ENCODE measurements at regions not wholly inside any gene's neighbourhood (a gene's known extent, or its start where the extent isn't known, plus 50 kb on each side); places are given as distances from the start of the nearest gene placed in this dataset.

DNA sequence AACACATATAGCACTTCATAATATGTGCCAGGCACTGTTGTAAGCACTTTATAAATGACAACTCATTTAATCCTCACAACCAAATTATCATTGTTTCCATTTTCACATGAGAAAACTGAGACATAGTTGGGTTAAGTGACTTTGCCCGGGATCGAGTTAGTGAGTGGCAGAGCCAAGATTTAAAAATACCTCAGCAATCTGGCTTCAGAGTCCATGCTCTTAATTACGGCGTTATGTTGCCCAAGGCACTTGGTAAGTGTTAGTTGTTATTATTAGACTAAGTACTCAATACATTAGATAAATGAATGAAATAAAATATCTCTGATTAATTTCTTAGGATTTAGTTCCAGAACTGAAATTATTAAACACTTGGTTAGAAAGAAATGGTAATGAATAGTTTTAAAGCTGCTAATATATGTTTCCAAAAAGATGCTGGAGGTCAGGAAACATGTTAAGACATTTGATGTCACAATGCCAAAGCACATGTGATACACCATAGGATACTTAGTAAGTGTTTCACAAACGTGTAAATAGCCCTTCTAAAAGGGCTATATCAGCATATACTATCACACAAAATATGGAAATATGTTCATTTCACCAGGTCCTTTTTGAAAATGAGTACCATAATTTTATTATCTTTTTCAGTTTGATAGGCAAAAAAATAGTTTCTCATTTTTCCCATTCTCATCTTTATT is 301.9 kb downstream of the GPAT3 start:
- no peak for DNase-seq

- DNase-seq = no peak
Measured at GRCh38 chr4:83833920-83834319, 298.0 kb downstream of the GPAT3 start.

GRCh38 chr4:83832110-83832825 is 296.4 kb downstream of the GPAT3 start:
- no peak for DNase-seq

GRCh38 chr4:83831588-83831987 is 295.7 kb downstream of the GPAT3 start:
- no peak for DNase-seq

DNA sequence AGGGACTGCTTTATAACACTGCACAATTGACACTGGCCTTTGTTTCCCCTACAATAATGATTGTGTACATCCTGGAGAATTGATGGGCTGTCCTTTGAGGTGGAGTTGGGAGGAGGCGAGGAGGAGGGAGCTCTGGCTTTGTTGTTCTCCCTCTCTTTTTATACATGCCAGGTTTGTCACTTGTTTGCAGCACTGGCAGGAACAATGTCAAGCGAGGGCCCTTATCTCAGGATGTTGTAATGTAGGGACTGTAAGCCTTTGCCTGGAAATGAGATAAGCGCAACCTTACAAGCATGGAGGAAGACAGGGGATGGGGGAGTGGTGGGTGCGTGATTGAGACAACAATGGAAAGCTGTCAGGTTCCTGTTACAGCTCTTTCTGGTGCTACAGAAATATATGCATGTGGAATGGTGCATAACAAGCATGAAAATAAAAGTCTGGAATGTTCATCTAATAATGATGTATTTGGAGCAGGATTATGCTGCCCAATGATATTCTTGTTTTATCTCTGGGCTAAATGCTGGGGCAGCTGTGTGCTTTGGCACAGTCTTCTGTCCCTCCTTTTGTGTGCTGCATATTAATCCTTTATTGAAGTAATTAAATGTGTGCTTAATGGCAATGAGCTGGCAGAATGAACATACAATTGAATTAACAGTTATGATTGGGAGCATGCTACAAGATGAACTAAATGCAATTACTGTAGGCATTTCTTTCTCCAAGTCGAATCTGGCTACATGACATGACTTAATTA is 294.4 kb downstream of the GPAT3 start:
- DNase-seq = no peak

DNA sequence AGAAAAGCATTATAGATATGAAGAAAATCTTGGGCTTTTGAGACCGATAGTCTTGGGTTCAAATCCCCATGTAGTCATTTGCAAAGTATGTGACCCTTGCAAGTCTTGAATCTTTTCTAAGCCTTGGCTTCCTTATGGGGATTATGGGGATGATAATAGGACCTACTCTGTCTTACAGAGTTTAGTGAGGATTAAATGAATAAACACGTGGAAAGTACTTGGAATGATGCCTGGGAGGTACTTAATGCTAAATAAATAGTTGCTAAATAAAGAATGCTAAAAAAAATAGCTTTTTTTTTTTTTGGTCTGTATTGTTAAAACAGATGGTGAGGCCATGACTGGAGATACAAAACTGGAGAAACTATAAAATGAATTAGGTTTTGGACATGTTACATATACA is 292.7 kb downstream of the GPAT3 start:
- DNase-seq = no peak

GRCh38 chr4:83821493-83821892 is 285.6 kb downstream of the GPAT3 start:
- DNase-seq = no peak

DNA sequence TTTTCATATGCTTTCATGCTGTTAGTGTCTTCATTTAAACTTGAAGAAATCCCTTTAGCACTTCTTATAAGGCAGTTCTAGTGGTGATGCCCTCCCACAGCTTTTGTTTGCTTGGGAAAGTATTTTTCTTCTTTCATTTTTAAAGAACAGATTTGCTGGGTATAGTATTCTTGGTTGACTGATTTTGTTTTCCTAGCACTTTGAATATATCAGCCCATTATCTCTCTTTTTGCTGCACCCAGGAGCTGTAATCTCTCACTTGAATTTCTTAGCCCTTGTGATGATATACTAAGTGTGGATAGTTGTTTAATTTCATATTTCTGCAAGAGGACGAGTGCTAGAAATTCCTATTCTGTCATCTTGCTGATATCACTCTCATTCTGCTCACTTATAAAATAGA is 283.7 kb downstream of the GPAT3 start:
- no peak for DNase-seq

DNA sequence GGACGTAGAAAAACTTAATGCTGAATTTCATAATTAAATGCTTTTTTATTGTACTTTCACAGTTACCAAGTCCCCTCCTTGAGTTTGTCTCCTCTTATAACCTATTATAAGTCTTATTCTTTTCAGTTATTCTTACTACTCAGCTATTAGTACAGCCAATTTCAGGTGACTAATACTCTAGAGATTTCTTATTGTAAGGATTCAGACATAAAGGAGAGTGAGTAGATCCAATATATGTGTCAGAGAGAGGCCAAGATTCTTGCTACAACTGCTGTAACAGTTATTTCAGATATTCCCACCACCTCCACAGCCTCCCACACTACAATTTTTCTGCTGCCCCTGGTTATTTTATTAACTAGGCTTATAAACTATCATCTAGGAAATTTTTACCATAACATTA is 274.5 kb downstream of the GPAT3 start:
- DNase-seq = no peak

DNA sequence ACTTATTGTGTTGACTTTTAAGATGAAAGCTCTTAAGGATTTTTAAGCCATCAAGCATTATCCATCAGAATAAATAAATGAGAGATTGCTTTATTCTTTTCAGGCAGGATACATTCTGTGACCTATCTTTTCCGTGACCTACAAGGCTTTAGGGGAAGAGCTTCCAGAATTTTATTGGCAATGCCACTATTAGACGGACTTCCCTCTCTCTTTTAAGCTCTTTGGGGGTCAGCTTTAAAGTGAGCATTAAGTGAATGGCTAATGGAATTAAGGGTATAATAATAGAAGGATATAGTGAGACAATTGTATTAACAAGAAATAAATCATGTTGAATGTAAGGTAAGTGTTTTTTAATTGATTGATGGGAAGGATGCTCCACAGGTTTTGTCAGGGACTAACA is 273.7 kb downstream of the GPAT3 start:
- no peak for DNase-seq

GRCh38 chr4:83793481-83793880 is 257.6 kb downstream of the GPAT3 start:
- no peak for DNase-seq

DNA sequence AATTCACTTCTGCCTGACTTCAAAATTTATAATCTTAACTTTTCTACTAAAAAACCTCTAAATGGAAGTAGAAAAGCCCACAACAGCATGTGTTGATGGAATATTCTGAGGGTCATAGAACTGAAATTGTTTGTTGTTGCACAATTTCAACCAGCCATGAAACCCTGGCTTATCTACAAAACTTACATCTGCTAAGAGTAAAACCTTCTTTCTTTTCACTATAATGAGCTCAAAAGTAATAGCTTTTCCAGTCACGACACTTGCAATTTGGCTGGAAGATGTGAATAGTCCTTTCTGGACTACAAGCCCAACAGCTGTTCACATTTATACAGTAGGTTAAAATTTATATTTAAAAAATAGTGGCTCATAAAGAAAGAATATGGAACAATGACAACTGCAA is 250.0 kb downstream of the GPAT3 start:
- DNase-seq = no peak

DNA sequence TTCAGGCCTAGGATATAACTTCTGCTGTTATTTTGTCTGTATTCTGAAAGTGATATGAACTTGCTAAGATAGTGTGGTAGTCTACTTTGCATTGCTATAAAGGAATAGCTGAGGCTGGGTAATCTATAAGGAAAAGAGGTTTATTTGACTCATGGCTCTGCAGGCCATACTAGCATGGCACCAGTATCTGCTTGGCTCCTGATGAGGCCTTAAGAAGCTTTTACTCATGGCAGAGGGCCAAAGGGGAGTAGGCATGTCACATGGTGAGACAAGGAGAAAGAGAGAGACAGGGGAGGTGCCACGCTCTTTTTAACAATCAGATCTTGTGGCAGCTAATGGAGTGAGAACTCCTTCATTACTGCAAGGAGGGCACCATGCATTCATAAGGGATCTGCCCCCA is 247.3 kb downstream of the GPAT3 start:
- DNase-seq = no peak

DNA sequence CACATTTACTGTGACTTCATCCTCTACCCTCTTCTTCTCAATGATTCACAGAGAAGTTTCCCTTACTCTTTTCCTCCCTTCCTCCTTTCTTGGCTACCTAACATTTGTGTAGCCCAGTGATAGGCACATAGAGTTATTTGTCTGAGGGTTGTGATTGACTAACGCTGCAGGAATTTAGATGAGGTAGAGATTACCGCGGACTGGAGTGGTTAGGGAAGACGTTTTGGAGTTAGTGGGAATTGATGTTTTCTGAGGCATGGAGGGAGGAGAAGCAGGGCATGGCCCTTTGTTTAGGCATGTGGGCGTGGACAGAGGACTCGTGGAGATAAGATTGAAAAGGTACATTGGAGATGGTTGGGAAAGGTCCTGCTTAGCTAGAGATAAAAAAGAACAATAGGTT is 246.7 kb downstream of the GPAT3 start:
- DNase-seq = no peak

GRCh38 chr4:83781434-83781833 is 245.5 kb downstream of the GPAT3 start:
- no peak for DNase-seq

GRCh38 chr4:83780053-83780733 is 244.3 kb downstream of the GPAT3 start:
- DNase-seq = no peak

- no peak for DNase-seq
Measured at GRCh38 chr4:83779103-83780052, 243.5 kb downstream of the GPAT3 start.

DNA sequence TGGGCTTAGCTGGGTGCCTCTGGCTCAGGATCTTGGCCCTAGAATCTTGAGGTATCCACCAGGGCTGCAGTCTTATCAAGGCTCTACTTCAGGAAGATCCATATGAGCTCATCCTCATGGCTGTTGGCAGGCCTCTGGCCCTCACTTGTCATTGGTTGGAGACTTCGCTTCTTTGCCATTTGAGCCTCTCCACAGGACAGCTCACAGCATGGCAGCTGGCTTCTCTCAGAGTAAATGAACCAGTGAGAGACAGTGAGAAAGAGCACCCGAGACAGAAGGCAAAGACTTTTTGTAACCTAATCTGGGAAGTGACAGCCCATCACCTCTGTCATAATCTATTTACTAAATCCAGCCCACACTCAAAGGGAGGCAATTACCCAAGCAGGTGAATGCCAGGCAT is 236.8 kb downstream of the GPAT3 start:
- no peak for DNase-seq

DNA sequence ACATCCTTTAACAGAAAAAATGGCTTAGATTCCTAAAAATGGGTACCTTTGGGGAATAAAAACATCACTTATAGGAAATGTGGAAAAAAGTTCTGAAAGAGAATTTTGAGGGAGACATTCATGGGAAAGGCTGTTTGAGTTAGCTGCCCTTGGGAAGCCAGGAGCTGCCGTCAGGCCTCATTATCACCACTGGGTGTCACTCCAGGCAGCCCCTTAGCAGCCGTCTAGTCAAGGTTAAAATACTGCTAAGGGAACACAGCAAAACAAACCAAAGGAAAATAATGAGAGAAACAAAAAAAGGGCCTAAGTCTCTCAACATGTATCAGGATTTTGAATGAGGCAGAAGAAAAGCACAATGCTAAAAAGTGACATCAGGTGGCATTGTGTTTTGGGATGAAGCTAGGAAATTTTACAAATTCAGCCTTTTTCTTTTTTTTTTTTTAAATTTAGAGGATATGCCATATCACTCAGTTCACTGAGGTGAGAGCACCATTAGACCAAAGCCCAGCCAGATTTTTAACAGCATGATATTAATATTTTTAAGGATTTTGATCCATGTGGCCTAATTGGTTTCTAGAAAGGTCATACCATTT is 235.3 kb downstream of the GPAT3 start:
- peak; percentile 3 for DNase-seq

GRCh38 chr4:83768146-83768545 is 232.2 kb downstream of the GPAT3 start:
- DNase-seq = no peak

DNA sequence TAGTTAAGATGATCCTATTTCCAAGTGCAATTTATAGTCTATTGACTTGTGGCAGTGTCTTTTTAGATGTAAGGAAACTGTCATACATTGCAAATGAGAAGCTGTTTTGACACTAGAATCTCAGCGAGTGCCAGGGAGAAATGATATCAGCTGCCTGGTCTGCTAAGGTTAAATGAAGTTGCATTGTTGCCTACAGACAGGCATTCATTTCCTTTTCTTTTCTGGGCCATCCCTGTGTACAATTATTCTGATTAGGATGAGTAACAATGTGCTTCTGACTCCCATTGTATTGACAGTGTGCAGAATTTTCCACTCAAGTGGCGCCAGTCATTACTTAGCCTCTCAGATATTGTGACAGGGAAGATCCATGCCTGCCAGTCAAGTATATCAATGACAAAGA is 231.2 kb downstream of the GPAT3 start:
- DNase-seq = no peak

DNA sequence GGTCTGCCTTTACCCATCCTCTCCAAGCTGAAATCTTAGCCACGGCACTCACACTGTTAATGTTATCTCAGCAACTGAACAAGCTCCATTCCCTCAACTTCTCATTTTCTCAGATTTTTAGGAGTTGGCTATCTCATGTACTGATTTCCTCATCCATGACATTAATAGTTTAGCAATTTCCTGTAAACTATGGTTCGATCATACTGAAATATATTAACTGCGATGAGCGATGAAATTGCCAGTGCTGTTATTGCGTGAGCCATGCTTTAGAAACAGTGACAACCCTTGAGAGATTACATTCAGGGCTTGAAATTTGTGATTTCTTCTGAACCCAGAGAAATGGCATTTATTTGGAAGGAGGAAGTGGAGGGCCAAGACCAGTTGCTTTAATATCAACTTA is 223.7 kb downstream of the GPAT3 start:
- DNase-seq = no peak

All from MV-4-11 (cell line).